ENCODE measurements at regions not wholly inside any gene's neighbourhood (a gene's known extent, or its start where the extent isn't known, plus 50 kb on each side); places are given as distances from the start of the nearest gene placed in this dataset.
"Not testable (repeated sequence)": the region's sequence is repeated elsewhere in the genome, so short reads cannot be mapped to it uniquely, and the experiment has no call there.

- not testable (repeated sequence) for H3K4me3 ChIP-seq (ENCODE audit: insufficient read depth in 1 of 2, low read depth in 1 of 2, low read length in 2 of 2); H3K4ac ChIP-seq (ENCODE audit: low read depth in 1 of 2, low read length in 2 of 2); H3K27ac ChIP-seq (ENCODE audit: low read length, poor library complexity, severe bottlenecking); H2BK120ac ChIP-seq (ENCODE audit: low read depth, low read length); H2BK5ac ChIP-seq (ENCODE audit: low read depth, low read length, poor library complexity, severe bottlenecking); H3K18ac ChIP-seq (ENCODE audit: low read depth in 1 of 2, low read length in 2 of 2); H3K9me3 ChIP-seq (ENCODE audit: control insufficient read depth, low read length); H3K36me3 ChIP-seq (ENCODE audit: control insufficient read depth in 1 of 2, insufficient read depth in 2 of 2, low read depth in 1 of 2, low read length in 2 of 2); H4K8ac ChIP-seq (ENCODE audit: low read length); H3K79me1 ChIP-seq (replicated peaks; ENCODE audit: low read length, poor library complexity, severe bottlenecking); DNase-seq; H3K4me2 ChIP-seq (ENCODE audit: low read length, poor library complexity, severe bottlenecking); H3K4me1 ChIP-seq (ENCODE audit: control insufficient read depth, insufficient read depth, low read depth, low read length); H3K23ac ChIP-seq (ENCODE audit: low read length in 2 of 2); H2BK15ac ChIP-seq (ENCODE audit: low read depth, poor library complexity, severe bottlenecking); H3K27me3 ChIP-seq (ENCODE audit: control insufficient read depth in 1 of 2, insufficient read depth in 1 of 2, low read length in 2 of 2); H4K91ac ChIP-seq (ENCODE audit: low read length); H2AFZ ChIP-seq (ENCODE audit: low read depth, low read length); H3K9ac ChIP-seq (ENCODE audit: low read length)
- Histone ChIP-seq H2AK5ac (ENCODE audit: low read length, severe bottlenecking) (peak overlapping the region; percentile 7), H3K14ac (ENCODE audit: low read length in 2 of 2) (peak overlapping the region in 1 of 2 experiments; percentile 48), H2BK12ac (ENCODE audit: low read length in 2 of 2) (peak overlapping the region in 1 of 2 experiments; percentile 63)
- 85% methylated on average over 3 of the region's 3 CpGs for WGBS
Measured at GRCh38 chr5:96197767-96198166, 235.3 kb downstream of the PCSK1 start.

DNA sequence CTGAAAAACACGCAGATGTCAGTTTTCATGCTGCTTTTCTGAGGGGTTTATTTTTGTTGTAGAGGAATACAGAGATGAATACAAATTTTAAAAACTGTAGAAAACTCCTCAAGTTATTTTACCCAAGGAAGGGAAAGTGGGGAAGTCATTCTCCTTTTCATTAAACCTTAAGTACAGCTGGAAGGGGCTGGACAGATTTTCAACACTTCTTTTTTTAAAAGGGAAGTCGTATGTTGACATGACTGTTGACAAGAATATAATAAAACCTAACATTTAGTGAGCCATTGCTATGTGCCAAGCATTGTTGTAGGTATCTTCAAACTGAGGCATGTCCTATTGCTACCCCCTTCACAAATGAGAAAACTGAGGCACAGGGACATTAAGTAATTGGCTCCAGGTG, 235.7 kb upstream of the ELL2 start:
- no peak overlapping the region for H2BK120ac ChIP-seq (ENCODE audit: low read depth, low read length)
- peak overlapping the region in 1 of 2 experiments; percentile 48 for H3K14ac ChIP-seq (ENCODE audit: low read length in 2 of 2)
- no peak overlapping the region for H2AFZ ChIP-seq (ENCODE audit: low read depth, low read length)
- no peak overlapping the region for H3K4me2 ChIP-seq (ENCODE audit: low read length, poor library complexity, severe bottlenecking)
- H4K91ac ChIP-seq (ENCODE audit: low read length), result no peak overlapping the region
- no peak overlapping the region for H2BK12ac ChIP-seq (ENCODE audit: low read length in 2 of 2)
- WGBS, result no CpG with 5 or more reads among the region's 2 CpGs
- no peaks in the 10 kb centered on the region for H3K79me1 ChIP-seq (replicated peaks; ENCODE audit: low read length, poor library complexity, severe bottlenecking)
- H2AK5ac ChIP-seq (ENCODE audit: low read length, severe bottlenecking), result no peak overlapping the region
- no peaks in the 10 kb centered on the region for H3K36me3 ChIP-seq (ENCODE audit: control insufficient read depth in 1 of 2, insufficient read depth in 2 of 2, low read depth in 1 of 2, low read length in 2 of 2)
- peaks cover 6% of the 10 kb centered on the region for H3K4me1 ChIP-seq (ENCODE audit: control insufficient read depth, insufficient read depth, low read depth, low read length)
- H4K8ac ChIP-seq (ENCODE audit: low read length), result no peak overlapping the region
- H3K23ac ChIP-seq (ENCODE audit: low read length in 2 of 2), result no peak overlapping the region
- no peak for DNase-seq
- H3K27ac ChIP-seq (ENCODE audit: low read length, poor library complexity, severe bottlenecking), result no peak overlapping the region
- H3K9ac ChIP-seq (ENCODE audit: low read length), result peak overlapping the region; percentile 42
- H2BK15ac ChIP-seq (ENCODE audit: low read depth, poor library complexity, severe bottlenecking), result no peak overlapping the region
- no peak overlapping the region for H3K4me3 ChIP-seq (ENCODE audit: insufficient read depth in 1 of 2, low read depth in 1 of 2, low read length in 2 of 2)
- no peaks in the 10 kb centered on the region for H3K27me3 ChIP-seq (ENCODE audit: control insufficient read depth in 1 of 2, insufficient read depth in 1 of 2, low read length in 2 of 2)
- H3K4ac ChIP-seq (ENCODE audit: low read depth in 1 of 2, low read length in 2 of 2), result no peak overlapping the region
- H3K18ac ChIP-seq (ENCODE audit: low read depth in 1 of 2, low read length in 2 of 2), result no peak overlapping the region
- H2BK5ac ChIP-seq (ENCODE audit: low read depth, low read length, poor library complexity, severe bottlenecking), result no peak overlapping the region
- no peaks in the 10 kb centered on the region for H3K9me3 ChIP-seq (ENCODE audit: control insufficient read depth, low read length)

GRCh38 chr5:96196890-96197289, 235.2 kb upstream of the ELL2 start:
- Histone ChIP-seq H3K23ac (ENCODE audit: low read length in 2 of 2) (no peak overlapping the region), H2BK12ac (ENCODE audit: low read length in 2 of 2) (no peak overlapping the region), H4K8ac (ENCODE audit: low read length) (no peak overlapping the region), H3K27ac (ENCODE audit: low read length, poor library complexity, severe bottlenecking) (no peak overlapping the region), H4K91ac (ENCODE audit: low read length) (no peak overlapping the region), H3K4me1 (ENCODE audit: control insufficient read depth, insufficient read depth, low read depth, low read length) (peaks cover 6% of the 10 kb centered on the region), H3K4me3 (ENCODE audit: insufficient read depth in 1 of 2, low read depth in 1 of 2, low read length in 2 of 2) (no peak overlapping the region), H2AFZ (ENCODE audit: low read depth, low read length) (no peak overlapping the region), H2BK5ac (ENCODE audit: low read depth, low read length, poor library complexity, severe bottlenecking) (no peak overlapping the region), H2BK120ac (ENCODE audit: low read depth, low read length) (no peak overlapping the region), H3K36me3 (ENCODE audit: control insufficient read depth in 1 of 2, insufficient read depth in 2 of 2, low read depth in 1 of 2, low read length in 2 of 2) (no peaks in the 10 kb centered on the region), H3K4me2 (ENCODE audit: low read length, poor library complexity, severe bottlenecking) (no peak overlapping the region), H3K18ac (ENCODE audit: low read depth in 1 of 2, low read length in 2 of 2) (no peak overlapping the region), H3K9me3 (ENCODE audit: control insufficient read depth, low read length) (no peaks in the 10 kb centered on the region), H3K14ac (ENCODE audit: low read length in 2 of 2) (no peak overlapping the region), H3K79me1 (replicated peaks; ENCODE audit: low read length, poor library complexity, severe bottlenecking) (no peaks in the 10 kb centered on the region), H2BK15ac (ENCODE audit: low read depth, poor library complexity, severe bottlenecking) (no peak overlapping the region), H2AK5ac (ENCODE audit: low read length, severe bottlenecking) (no peak overlapping the region), H3K4ac (ENCODE audit: low read depth in 1 of 2, low read length in 2 of 2) (no peak overlapping the region), H3K27me3 (ENCODE audit: control insufficient read depth in 1 of 2, insufficient read depth in 1 of 2, low read length in 2 of 2) (no peaks in the 10 kb centered on the region), H3K9ac (ENCODE audit: low read length) (peak overlapping the region; percentile 42)
- no peak for DNase-seq
- 100% methylated on average over 1 of the region's 1 CpG for WGBS

GRCh38 chr5:96196407-96196806, 234.8 kb upstream of the ELL2 start:
- Histone ChIP-seq H4K91ac (ENCODE audit: low read length) (no peak overlapping the region), H3K27ac (ENCODE audit: low read length, poor library complexity, severe bottlenecking) (no peak overlapping the region), H3K9ac (ENCODE audit: low read length) (no peak overlapping the region), H3K4ac (ENCODE audit: low read depth in 1 of 2, low read length in 2 of 2) (no peak overlapping the region), H2BK5ac (ENCODE audit: low read depth, low read length, poor library complexity, severe bottlenecking) (no peak overlapping the region), H3K4me1 (ENCODE audit: control insufficient read depth, insufficient read depth, low read depth, low read length) (peaks cover 9% of the 10 kb centered on the region), H2AFZ (ENCODE audit: low read depth, low read length) (no peak overlapping the region), H3K23ac (ENCODE audit: low read length in 2 of 2) (no peak overlapping the region), H2BK120ac (ENCODE audit: low read depth, low read length) (no peak overlapping the region), H3K9me3 (ENCODE audit: control insufficient read depth, low read length) (no peaks in the 10 kb centered on the region), H3K36me3 (ENCODE audit: control insufficient read depth in 1 of 2, insufficient read depth in 2 of 2, low read depth in 1 of 2, low read length in 2 of 2) (no peaks in the 10 kb centered on the region), H2AK5ac (ENCODE audit: low read length, severe bottlenecking) (no peak overlapping the region), H3K79me1 (replicated peaks; ENCODE audit: low read length, poor library complexity, severe bottlenecking) (no peaks in the 10 kb centered on the region), H2BK12ac (ENCODE audit: low read length in 2 of 2) (no peak overlapping the region), H2BK15ac (ENCODE audit: low read depth, poor library complexity, severe bottlenecking) (no peak overlapping the region), H3K18ac (ENCODE audit: low read depth in 1 of 2, low read length in 2 of 2) (no peak overlapping the region), H4K8ac (ENCODE audit: low read length) (no peak overlapping the region), H3K4me3 (ENCODE audit: insufficient read depth in 1 of 2, low read depth in 1 of 2, low read length in 2 of 2) (no peak overlapping the region), H3K27me3 (ENCODE audit: control insufficient read depth in 1 of 2, insufficient read depth in 1 of 2, low read length in 2 of 2) (no peaks in the 10 kb centered on the region), H3K14ac (ENCODE audit: low read length in 2 of 2) (no peak overlapping the region), H3K4me2 (ENCODE audit: low read length, poor library complexity, severe bottlenecking) (no peak overlapping the region)
- WGBS, result 100% methylated on average over 2 of the region's 4 CpGs
- no peak for DNase-seq
